GM23338 (cell line): ENCODE measurements at regions not wholly inside any gene's neighbourhood (a gene's known extent, or its start where the extent isn't known, plus 50 kb on each side); places are given as distances from the start of the nearest gene placed in this dataset.

ENCODE experiments used
- ATAC-seq: fragments of 200-7000 bp; cut with Tn5 transposase; 3 replicates; pipeline ENCODE4 v1.9.1; 2020
- DNase-seq: peaks from one replicate; pipeline ENCODE4 v3.0.0-alpha.2; 2015; ENCODE audit warnings: low spot score
- H2AFZ ChIP-seq: fragments of 200-600 bp; sonication (generic); 2 replicates; pipeline ENCODE4 v1.8.0; 2016; ENCODE audit warnings: antibody characterized with exemption, mild to moderate bottlenecking, moderate library complexity
- H3F3A ChIP-seq: fragments of 200-600 bp; sonication (generic); replicated peaks from 2 replicates; pipeline ENCODE4 v1.8.0; 2017; ENCODE audit warnings: antibody characterized with exemption, mixed run types, low read depth
- H3K27ac ChIP-seq: fragments of 200-600 bp; sonication (generic); 2 replicates; pipeline ENCODE4 v1.6.1; 2016; ENCODE audit warnings: low read depth
- H3K27me3 ChIP-seq: fragments of 200-600 bp; sonication (generic); 2 replicates; pipeline ENCODE4 v1.8.0; 2016; ENCODE audit warnings: mild to moderate bottlenecking, mixed run types, moderate library complexity; ENCODE audit not compliant: insufficient read depth
- H3K36me3 ChIP-seq: fragments of 200-600 bp; sonication (generic); 2 replicates; pipeline ENCODE4 v1.8.0; 2016; ENCODE audit warnings: mild to moderate bottlenecking; ENCODE audit not compliant: insufficient read depth
- H3K4me1 ChIP-seq: fragments of 200-600 bp; sonication (generic); 2 replicates; pipeline ENCODE4 v1.8.0; 2016; ENCODE audit warnings: mild to moderate bottlenecking, moderate library complexity; ENCODE audit not compliant: insufficient read depth
- H3K4me2 ChIP-seq: fragments of 200-600 bp; sonication (generic); 2 replicates; pipeline ENCODE4 v1.7.1; 2017; ENCODE audit warnings: mixed run types
- H3K4me3 ChIP-seq: fragments of 200-600 bp; sonication (generic); 2 replicates; pipeline ENCODE4 v1.6.1; 2016; ENCODE audit warnings: mixed run types
- H3K79me2 ChIP-seq: fragments of 200-600 bp; sonication (generic); replicated peaks from 2 replicates; pipeline ENCODE4 v1.8.0; 2017; ENCODE audit warnings: mild to moderate bottlenecking; ENCODE audit not compliant: insufficient read depth
- H3K9me2 ChIP-seq: fragments of 200-600 bp; sonication (generic); 2 replicates; pipeline ENCODE4 v1.8.0; 2017; ENCODE audit not compliant: insufficient read depth
- H4K20me1 ChIP-seq: fragments of 200-600 bp; sonication (generic); replicated peaks from 2 replicates; pipeline ENCODE4 v1.8.0; 2017; ENCODE audit warnings: mild to moderate bottlenecking; ENCODE audit not compliant: insufficient read depth
- H3K27ac Mint-ChIP-seq: 2 replicates; pipeline ENCODE4 v1.8.0; 2020; ENCODE audit warnings: inconsistent platforms, mild to moderate bottlenecking, moderate library complexity, mixed read lengths
- H3K27me3 Mint-ChIP-seq: 3 replicates; pipeline ENCODE4 v1.8.0; 2022; ENCODE audit warnings: low read depth, mild to moderate bottlenecking, moderate library complexity, mixed read lengths, inconsistent platforms; ENCODE audit not compliant: insufficient read depth, poor library complexity
- H3K36me3 Mint-ChIP-seq: 3 replicates; pipeline ENCODE4 v1.8.0; 2021; ENCODE audit warnings: low read depth, mild to moderate bottlenecking, inconsistent platforms, moderate library complexity, mixed read lengths
- H3K4me1 Mint-ChIP-seq: 3 replicates; pipeline ENCODE4 v1.8.0; 2020; ENCODE audit warnings: mild to moderate bottlenecking, inconsistent platforms, mixed read lengths
- H3K4me3 Mint-ChIP-seq: 3 replicates; pipeline ENCODE4 v1.8.0; 2021; ENCODE audit warnings: moderate library complexity, mild to moderate bottlenecking, inconsistent platforms, mixed read lengths
- H3K9me3 Mint-ChIP-seq: 3 replicates; pipeline ENCODE4 v1.8.0; 2020; ENCODE audit warnings: moderate library complexity, mild to moderate bottlenecking, inconsistent platforms, mixed read lengths
- CREB1 ChIP-seq: fragments of 250-450 bp; sonication (Bioruptor Pico); IDR thresholded peaks from 2 replicates; pipeline ENCODE4 v1.5.0; 2020; ENCODE audit warnings: low read depth, mild to moderate bottlenecking, moderate library complexity
- EZH2 ChIP-seq: fragments of 200-600 bp; sonication (generic); IDR thresholded peaks from one replicate; pipeline ENCODE4 v1.8.0; 2017; ENCODE audit warnings: antibody characterized with exemption, mild to moderate bottlenecking, low read depth; ENCODE audit not compliant: unreplicated experiment
- EZH2phosphoT487 ChIP-seq: fragments of 200-600 bp; sonication (generic); IDR thresholded peaks from one replicate; pipeline ENCODE4 v1.8.1; 2018; ENCODE audit warnings: antibody characterized with exemption; ENCODE audit not compliant: unreplicated experiment
- JUNB ChIP-seq: IDR thresholded peaks from one replicate; pipeline ENCODE4 v1.6.1; 2016; ENCODE audit warnings: antibody characterized with exemption; ENCODE audit not compliant: unreplicated experiment
- NANOG ChIP-seq: IDR thresholded peaks from 2 replicates; pipeline ENCODE4 v1.6.1; 2016; ENCODE audit warnings: antibody characterized with exemption, borderline replicate concordance
- POLR2AphosphoS5 ChIP-seq: IDR thresholded peaks from 2 replicates; pipeline ENCODE4 v1.6.1; 2016; ENCODE audit warnings: antibody characterized with exemption, low read depth
- STAT1 ChIP-seq: IDR thresholded peaks from one replicate; pipeline ENCODE4 v1.6.1; 2016; ENCODE audit warnings: antibody characterized with exemption; ENCODE audit not compliant: unreplicated experiment
- ZNF114 ChIP-seq: fragments of 250-450 bp; sonication (Bioruptor Pico); IDR thresholded peaks from 2 replicates; pipeline ENCODE4 v1.5.0; 2020; ENCODE audit warnings: mild to moderate bottlenecking, moderate library complexity
- ZNF331 ChIP-seq: fragments of 250-450 bp; sonication (Bioruptor Pico); IDR thresholded peaks from 2 replicates; pipeline ENCODE4 v1.5.0; 2020; ENCODE audit warnings: low read depth, mild to moderate bottlenecking, moderate library complexity
- ZNF462 ChIP-seq: fragments of 250-450 bp; sonication (Bioruptor Pico); IDR thresholded peaks from 2 replicates; pipeline ENCODE4 v1.5.0; 2020; ENCODE audit warnings: mild to moderate bottlenecking, moderate library complexity

DNA sequence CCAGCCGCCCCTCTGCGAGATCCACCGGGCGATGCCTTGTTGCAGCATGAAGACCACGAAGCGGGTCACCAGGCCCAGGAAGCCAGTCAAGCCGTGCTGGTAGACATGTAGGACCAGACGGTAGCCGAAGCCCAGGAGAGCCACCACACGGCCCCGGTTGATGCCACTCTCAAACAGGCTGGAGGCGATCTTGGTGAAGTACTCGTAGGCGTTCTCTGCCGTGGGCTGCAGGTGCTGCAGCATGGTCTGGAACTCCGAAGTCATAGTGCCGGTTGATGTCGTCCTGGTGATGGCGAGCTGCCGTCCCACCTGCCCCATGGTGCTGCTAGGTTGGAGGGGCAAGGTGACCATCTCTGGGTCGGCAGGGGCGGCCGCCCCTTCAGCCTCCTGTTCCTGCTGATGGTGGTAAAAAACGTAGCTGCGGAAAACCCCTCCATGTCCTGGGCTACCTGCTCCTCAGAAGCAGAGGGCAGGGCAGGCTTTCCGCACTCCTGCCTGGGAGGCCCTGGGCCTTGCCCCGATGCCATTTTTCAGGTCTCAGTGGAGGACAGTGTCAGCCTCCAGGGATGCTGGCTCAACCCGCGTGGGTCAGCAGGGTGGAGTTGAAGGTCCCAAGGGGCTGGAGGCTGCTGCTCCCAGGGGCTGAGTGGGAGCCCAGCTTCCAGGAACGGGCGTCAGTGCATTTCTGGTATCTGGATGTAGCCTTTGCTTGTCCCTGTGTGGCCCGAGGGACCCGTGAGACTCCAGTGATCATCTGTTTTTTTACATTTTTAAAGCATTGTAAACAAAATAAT lies 98.7 kb downstream of the ADAMTS15 start (continued):
- TF ChIP-seq ZNF462 (CRISPR knock-in tag) (no peak), EZH2phosphoT487 (no peak), POLR2AphosphoS5 (no peak), EZH2 (no peak), NANOG (no peak), ZNF114 (CRISPR knock-in tag) (no peak)

GRCh38 chr11:130547761-130548490 lies 99.5 kb downstream of the ADAMTS15 start:
- DNase-seq (no peak), ATAC-seq (no peak)
- no peak overlapping the region for H3K4me3 Mint-ChIP-seq
- TF ChIP-seq JUNB = no peak
- no peak for TF ChIP-seq EZH2
- TF ChIP-seq ZNF331 (CRISPR knock-in tag) = no peak
- no peak for TF ChIP-seq STAT1
- TF ChIP-seq CREB1 (CRISPR knock-in tag) = no peak

More at GRCh38 chr11:130547761-130548490, 99.5 kb downstream of the ADAMTS15 start:
- no peak overlapping the region; the same call in 1 of the 2 replicates for H2AFZ ChIP-seq
- no peaks in the 10 kb centered on the region for H3K4me1 ChIP-seq
- H3K4me2 ChIP-seq = no peak overlapping the region
- no peaks in the 10 kb centered on the region for H3F3A ChIP-seq
- H3K79me2 ChIP-seq = no peaks in the 10 kb centered on the region
- Mint-ChIP-seq H3K27ac (no peak overlapping the region), H3K27me3 (peaks cover 4% of the 10 kb centered on the region), H3K9me3 (no peaks in the 10 kb centered on the region; the same call in 2 of the 3 replicates), H3K4me1 (no peaks in the 10 kb centered on the region), H3K36me3 (no peaks in the 10 kb centered on the region)
- no peaks in the 10 kb centered on the region for H3K9me2 ChIP-seq
- H3K27me3 ChIP-seq = no peaks in the 10 kb centered on the region
- H3K4me3 ChIP-seq = no peak overlapping the region
- no peaks in the 10 kb centered on the region for H4K20me1 ChIP-seq
- no peak overlapping the region for H3K27ac ChIP-seq
- no peaks in the 10 kb centered on the region for H3K36me3 ChIP-seq
